Kidney epithelial cell (primary cell): ENCODE measurements at regions not wholly inside any gene's neighbourhood (a gene's known extent, or its start where the extent isn't known, plus 50 kb on each side); places are given as distances from the start of the nearest gene placed in this dataset.

ENCODE experiments used
- DNase-seq: peaks from one replicate; pipeline ENCODE4 v3.0.0-alpha.2; 2010; ENCODE audit warnings: low read depth
- H3K27me3 ChIP-seq: 2 replicates; pipeline ENCODE4 v1.6.0; 2011; ENCODE audit warnings: low read length; ENCODE audit not compliant: control insufficient read depth, insufficient read depth
- H3K36me3 ChIP-seq: 2 replicates; pipeline ENCODE4 v1.5.1; 2011; ENCODE audit warnings: low read length; ENCODE audit not compliant: control insufficient read depth, insufficient read depth
- H3K4me3 ChIP-seq: 2 replicates; pipeline ENCODE4 v1.5.1; 2011; ENCODE audit warnings: low read depth, mild to moderate bottlenecking, control low read depth, low read length
- CTCF ChIP-seq: IDR thresholded peaks from 2 replicates; pipeline ENCODE4 v1.5.1; 2011; ENCODE audit warnings: mild to moderate bottlenecking, moderate library complexity, low read length, control low read depth, inconsistent platforms; ENCODE audit not compliant: insufficient read depth, poor library complexity, severe bottlenecking

GRCh38 chr6:74651948-74652842, 553.7 kb downstream of the COL12A1 start:
- Histone ChIP-seq H3K36me3 (no peaks in the 10 kb centered on the region), H3K4me3 (no peak overlapping the region), H3K27me3 (no peaks in the 10 kb centered on the region)
- DNase-seq, result no peak
- no peak for TF ChIP-seq CTCF

- Histone ChIP-seq H3K4me3 (no peak overlapping the region), H3K36me3 (no peaks in the 10 kb centered on the region), H3K27me3 (no peaks in the 10 kb centered on the region)
- DNase-seq, result no peak
- TF ChIP-seq CTCF, result no peak
Observed at GRCh38 chr6:74650668-74651067, 555.2 kb downstream of the COL12A1 start.

- no peaks in the 10 kb centered on the region for H3K27me3 ChIP-seq
- no peak for TF ChIP-seq CTCF
- DNase-seq, result no peak
Observed at GRCh38 chr6:74646461-74646860, 559.4 kb downstream of the COL12A1 start.

GRCh38 chr6:74645108-74645849, 560.6 kb downstream of the COL12A1 start:
- Histone ChIP-seq H3K27me3 (no peaks in the 10 kb centered on the region), H3K36me3 (no peaks in the 10 kb centered on the region), H3K4me3 (no peak overlapping the region)
- TF ChIP-seq CTCF, result no peak
- no peak for DNase-seq

More at GRCh38 chr6:74646461-74646860, 559.4 kb downstream of the COL12A1 start:
- H3K4me3 ChIP-seq, result no peak overlapping the region
- no peaks in the 10 kb centered on the region for H3K36me3 ChIP-seq

- Histone ChIP-seq H3K4me3 (no peak overlapping the region), H3K36me3 (no peaks in the 10 kb centered on the region), H3K27me3 (no peaks in the 10 kb centered on the region)
- TF ChIP-seq CTCF, result no peak
- no peak for DNase-seq
Observed at GRCh38 chr6:74642101-74642500, 563.8 kb downstream of the COL12A1 start.
